H9 (cell line): ENCODE measurements at regions not wholly inside any gene's neighbourhood (a gene's known extent, or its start where the extent isn't known, plus 50 kb on each side); places are given as distances from the start of the nearest gene placed in this dataset.

Source experiments
- DNase-seq: peaks from one replicate; pipeline ENCODE4 v3.0.0-alpha.2; 2017
- H2AFZ ChIP-seq: one replicate; pipeline ENCODE4 v1.6.1; 2013; ENCODE audit warnings: mild to moderate bottlenecking, low read length, control low read depth, moderate library complexity
- H2AK5ac ChIP-seq: 2 replicates; pipeline ENCODE4 v1.6.1; 2013; ENCODE audit warnings: low read length, control low read depth, mixed read lengths; ENCODE audit not compliant: insufficient read length
- H2BK120ac ChIP-seq: one replicate; pipeline ENCODE4 v1.6.1; 2013; ENCODE audit warnings: low read depth, mild to moderate bottlenecking, low read length, control low read depth, inconsistent platforms; ENCODE audit not compliant: poor library complexity, severe bottlenecking
- H2BK12ac ChIP-seq: 2 replicates; pipeline ENCODE4 v1.6.1; 2013; ENCODE audit warnings: low read length, control low read depth, mixed read lengths, low read depth; ENCODE audit not compliant: insufficient read length
- H2BK15ac ChIP-seq: 2 replicates; pipeline ENCODE4 v1.6.1; 2013; ENCODE audit warnings: low read depth, low read length, control low read depth
- H2BK20ac ChIP-seq: one replicate; pipeline ENCODE4 v1.6.1; 2013; ENCODE audit warnings: low read depth, mild to moderate bottlenecking, low read length, control low read depth, inconsistent platforms; ENCODE audit not compliant: poor library complexity, severe bottlenecking
- H2BK5ac ChIP-seq: 2 replicates; pipeline ENCODE4 v1.6.1; 2013; ENCODE audit warnings: low read length, control low read depth, mixed read lengths; ENCODE audit not compliant: insufficient read length
- H3K14ac ChIP-seq: 2 replicates; pipeline ENCODE4 v1.6.1; 2013; ENCODE audit warnings: low read length, control low read depth; ENCODE audit not compliant: insufficient read depth
- H3K18ac ChIP-seq: 2 replicates; pipeline ENCODE4 v1.6.1; 2013; ENCODE audit warnings: low read depth, mild to moderate bottlenecking, mixed read lengths, low read length, control low read depth; ENCODE audit not compliant: insufficient read length
- H3K23ac ChIP-seq: 2 replicates; pipeline ENCODE4 v1.6.1; 2013; ENCODE audit warnings: low read length, control low read depth, mixed read lengths, low read depth; ENCODE audit not compliant: insufficient read length
- H3K23me2 ChIP-seq: 2 replicates; pipeline ENCODE4 v1.6.1; 2013; ENCODE audit warnings: low read depth, mild to moderate bottlenecking, mixed read lengths, low read length, control low read depth; ENCODE audit not compliant: insufficient read length, poor library complexity, severe bottlenecking
- H3K27ac ChIP-seq: 2 replicates; pipeline ENCODE4 v1.5.1; 2013; ENCODE audit warnings: low read length, control low read depth, mixed read lengths, low read depth; ENCODE audit not compliant: insufficient read length
- H3K27me3 ChIP-seq: 2 replicates; pipeline ENCODE4 v1.6.1; 2013; ENCODE audit warnings: low read length, control low read depth, inconsistent platforms; ENCODE audit not compliant: insufficient read depth
- H3K4ac ChIP-seq: 2 replicates; pipeline ENCODE4 v1.6.1; 2013; ENCODE audit warnings: low read depth, mild to moderate bottlenecking, control low read depth, inconsistent platforms, low read length, moderate library complexity
- H3K4me1 ChIP-seq: 2 replicates; pipeline ENCODE4 v1.6.1; 2013; ENCODE audit warnings: low read length, control low read depth, inconsistent platforms; ENCODE audit not compliant: insufficient read depth
- H3K4me2 ChIP-seq: 2 replicates; pipeline ENCODE4 v1.6.1; 2013; ENCODE audit warnings: low read length, control low read depth, mixed read lengths; ENCODE audit not compliant: insufficient read length, insufficient read depth
- H3K56ac ChIP-seq: 2 replicates; pipeline ENCODE4 v1.6.1; 2013; ENCODE audit warnings: low read depth, mild to moderate bottlenecking, mixed read lengths, low read length, control low read depth; ENCODE audit not compliant: insufficient read length
- H3K79me1 ChIP-seq: 2 replicates; pipeline ENCODE4 v1.6.1; 2013; ENCODE audit warnings: low read depth, mild to moderate bottlenecking, moderate library complexity, low read length, control low read depth, inconsistent platforms; ENCODE audit not compliant: insufficient read depth, poor library complexity, severe bottlenecking
- H3K79me2 ChIP-seq: 2 replicates; pipeline ENCODE4 v1.6.1; 2013; ENCODE audit warnings: low read length, control low read depth, inconsistent platforms; ENCODE audit not compliant: insufficient read depth
- H3K9ac ChIP-seq: 2 replicates; pipeline ENCODE4 v1.6.1; 2013; ENCODE audit warnings: low read length, control low read depth, mixed read lengths; ENCODE audit not compliant: insufficient read length; ENCODE audit errors: extremely low read depth
- H3K9me3 ChIP-seq: one replicate; pipeline ENCODE4 v1.6.1; 2013; ENCODE audit warnings: low read depth, low read length, inconsistent platforms; ENCODE audit not compliant: control insufficient read depth
- H3T11ph ChIP-seq: one replicate; pipeline ENCODE4 v1.6.1; 2013; ENCODE audit warnings: mild to moderate bottlenecking, low read length, control low read depth, inconsistent platforms
- H4K20me1 ChIP-seq: one replicate; pipeline ENCODE4 v1.6.1; 2013; ENCODE audit not compliant: control insufficient read depth, insufficient read length, insufficient read depth
- H4K5ac ChIP-seq: 2 replicates; pipeline ENCODE4 v1.6.1; 2013; ENCODE audit warnings: low read depth, mild to moderate bottlenecking, mixed read lengths, low read length, control low read depth; ENCODE audit not compliant: insufficient read length
- H4K8ac ChIP-seq: replicated peaks from 2 replicates; pipeline ENCODE4 v1.6.1; 2013; ENCODE audit warnings: low read length, control low read depth, mixed read lengths, low read depth; ENCODE audit not compliant: insufficient read length
- H4K91ac ChIP-seq: 2 replicates; pipeline ENCODE4 v1.6.1; 2013; ENCODE audit warnings: low read depth, mild to moderate bottlenecking, moderate library complexity, mixed read lengths, low read length, control low read depth; ENCODE audit not compliant: insufficient read length
- H3K27ac Mint-ChIP-seq, 3 experiments: 2 replicates in 2 of 3; 3 replicates in 1 of 3; pipeline ENCODE4 v1.8.0; 2020 to 2021; ENCODE audit warnings: mixed read lengths in 3 of 3, mild to moderate bottlenecking in 1 of 3, moderate library complexity in 1 of 3
- H3K27me3 Mint-ChIP-seq: 2 replicates; pipeline ENCODE4 v1.8.0; 2021; ENCODE audit warnings: low read depth, mild to moderate bottlenecking, moderate library complexity, mixed read lengths
- H3K36me3 Mint-ChIP-seq, 3 experiments: 2 replicates in 2 of 3; 3 replicates in 1 of 3; pipeline ENCODE4 v1.8.0; 2020 to 2021; ENCODE audit warnings: low read depth in 3 of 3, mixed read lengths in 3 of 3; ENCODE audit not compliant: insufficient read depth in 1 of 3
- H3K4me1 Mint-ChIP-seq, 2 experiments: 2 replicates each; pipeline ENCODE4 v1.8.0; 2020; ENCODE audit warnings: mixed read lengths in 2 of 2
- H3K4me3 Mint-ChIP-seq, 2 experiments: 2 replicates in 1 of 2; 3 replicates in 1 of 2; pipeline ENCODE4 v1.8.0; 2020 to 2021; ENCODE audit warnings: mild to moderate bottlenecking in 2 of 2, mixed read lengths in 2 of 2, moderate library complexity in 1 of 2
- H3K9me3 Mint-ChIP-seq, 2 experiments: 2 replicates in 1 of 2; 3 replicates in 1 of 2; pipeline ENCODE4 v1.8.0; 2020; ENCODE audit warnings: mild to moderate bottlenecking in 2 of 2, mixed read lengths in 2 of 2, moderate library complexity in 1 of 2
- WGBS: extraction: QIAGEN DNeasy Blood & Tissue Kit; methylation state at CpG from one replicate; pipeline ENCODE4 v1.1.7; 2013; ENCODE audit warnings: missing lambda C conversion rate, low lambda C conversion rate, mixed read lengths; ENCODE audit not compliant: insufficient read length; ENCODE audit errors: extremely low coverage; 5-methylcytosine and 5-hydroxymethylcytosine counted together
- TF ChIP-seq, protein P1 (sequence below): fragments of 200-600 bp; sonication (generic); conservative IDR thresholded peaks from 3 replicates; pipeline ENCODE4 v1.8.0; 2021; ENCODE audit warnings: antibody characterized with exemption, mild to moderate bottlenecking

DNA sequence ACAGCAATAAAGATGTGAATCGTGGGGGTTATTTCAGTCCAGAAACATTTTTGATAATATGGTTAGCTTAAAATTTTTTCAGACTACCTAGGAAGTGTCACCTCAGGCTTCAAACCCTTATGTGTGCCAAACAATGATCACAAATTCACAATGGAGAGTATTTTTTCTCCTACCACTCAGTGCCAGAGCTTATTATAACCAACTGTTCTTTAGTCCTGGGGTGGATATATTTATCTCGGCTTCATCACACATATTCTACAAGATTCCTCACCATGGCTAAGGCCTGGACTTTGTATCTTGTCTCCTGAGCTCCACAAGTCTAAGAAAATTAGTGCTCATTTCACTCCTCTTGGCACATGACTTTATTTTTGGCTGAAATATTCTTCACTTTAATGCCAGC lies 629.1 kb downstream of the RWDD3 start:
- no peak overlapping the region for H2BK12ac ChIP-seq
- no peak overlapping the region for H4K8ac ChIP-seq
- no peak for DNase-seq

More for the DNA sequence above, 629.1 kb downstream of the RWDD3 start:
- no peak overlapping the region for H3K27ac ChIP-seq
- H2BK5ac ChIP-seq: no peak overlapping the region
- Mint-ChIP-seq H3K27me3 (no peaks in the 10 kb centered on the region), H3K27ac (no peak overlapping the region), H3K36me3 (no peaks in the 10 kb centered on the region), H3K4me3 (no peak overlapping the region), H3K9me3 (no peaks in the 10 kb centered on the region), H3K4me1 (no peaks in the 10 kb centered on the region)
- H4K20me1 ChIP-seq: no peaks in the 10 kb centered on the region
- no peak overlapping the region for H2BK120ac ChIP-seq
- H2BK20ac ChIP-seq: no peak overlapping the region
- no peak overlapping the region for H3K4me2 ChIP-seq
- H4K5ac ChIP-seq: no peak overlapping the region
- H3K4me1 ChIP-seq: no peaks in the 10 kb centered on the region
- no peak overlapping the region for H2AFZ ChIP-seq
- no peak overlapping the region for H3K9ac ChIP-seq
- H3K23ac ChIP-seq: no peak overlapping the region
- H3K79me1 ChIP-seq: no peaks in the 10 kb centered on the region
- no peaks in the 10 kb centered on the region for H3K79me2 ChIP-seq
- H2AK5ac ChIP-seq: no peak overlapping the region
- no peaks in the 10 kb centered on the region for H3K23me2 ChIP-seq
- TF ChIP-seq, protein P1, sequence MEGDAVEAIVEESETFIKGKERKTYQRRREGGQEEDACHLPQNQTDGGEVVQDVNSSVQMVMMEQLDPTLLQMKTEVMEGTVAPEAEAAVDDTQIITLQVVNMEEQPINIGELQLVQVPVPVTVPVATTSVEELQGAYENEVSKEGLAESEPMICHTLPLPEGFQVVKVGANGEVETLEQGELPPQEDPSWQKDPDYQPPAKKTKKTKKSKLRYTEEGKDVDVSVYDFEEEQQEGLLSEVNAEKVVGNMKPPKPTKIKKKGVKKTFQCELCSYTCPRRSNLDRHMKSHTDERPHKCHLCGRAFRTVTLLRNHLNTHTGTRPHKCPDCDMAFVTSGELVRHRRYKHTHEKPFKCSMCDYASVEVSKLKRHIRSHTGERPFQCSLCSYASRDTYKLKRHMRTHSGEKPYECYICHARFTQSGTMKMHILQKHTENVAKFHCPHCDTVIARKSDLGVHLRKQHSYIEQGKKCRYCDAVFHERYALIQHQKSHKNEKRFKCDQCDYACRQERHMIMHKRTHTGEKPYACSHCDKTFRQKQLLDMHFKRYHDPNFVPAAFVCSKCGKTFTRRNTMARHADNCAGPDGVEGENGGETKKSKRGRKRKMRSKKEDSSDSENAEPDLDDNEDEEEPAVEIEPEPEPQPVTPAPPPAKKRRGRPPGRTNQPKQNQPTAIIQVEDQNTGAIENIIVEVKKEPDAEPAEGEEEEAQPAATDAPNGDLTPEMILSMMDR: no peak
- WGBS: no CpG with 5 or more reads among the region's 2 CpGs
- H4K91ac ChIP-seq: no peak overlapping the region
- no peak overlapping the region for H3K18ac ChIP-seq
- no peak overlapping the region for H3K14ac ChIP-seq
- H2BK15ac ChIP-seq: no peak overlapping the region
- H3K4ac ChIP-seq: no peak overlapping the region
- H3K56ac ChIP-seq: no peak overlapping the region
- H3T11ph ChIP-seq: no peak overlapping the region
- H3K27me3 ChIP-seq: no peaks in the 10 kb centered on the region
- H3K9me3 ChIP-seq: no peaks in the 10 kb centered on the region
